ENCODE measurements at regions not wholly inside any gene's neighbourhood (a gene's known extent, or its start where the extent isn't known, plus 50 kb on each side); places are given as distances from the start of the nearest gene placed in this dataset.

- Histone ChIP-seq H3F3A (replicated peaks; ENCODE audit: insufficient read depth) (no peaks in the 10 kb centered on the region), H3K27me3 (ENCODE audit: insufficient read depth) (no peaks in the 10 kb centered on the region), H3K4me2 (no peak overlapping the region), H3K79me2 (ENCODE audit: insufficient read depth) (no peaks in the 10 kb centered on the region), H3K4me1 (ENCODE audit: control insufficient read depth in 1 of 2, insufficient read depth in 2 of 2, low read depth in 1 of 2, low read length in 1 of 2) (no peaks in the 10 kb centered on the region), H2AFZ (ENCODE audit: low read depth) (no peak overlapping the region), H3K9me3 (no peaks in the 10 kb centered on the region), H3K4me3 (ENCODE audit: low read depth in 2 of 2, low read length in 1 of 2) (no peak overlapping the region), H3K36me3 (replicated peaks in 1 of 2; ENCODE audit: control insufficient read depth in 1 of 2, insufficient read depth in 2 of 2, low read length in 1 of 2) (no peaks in the 10 kb centered on the region), H3K9ac (no peak overlapping the region), H3K27ac (ENCODE audit: low read depth in 2 of 2, low read length in 1 of 2) (no peak overlapping the region), H3K9me2 (no peaks in the 10 kb centered on the region), H4K20me1 (ENCODE audit: insufficient read depth) (no peaks in the 10 kb centered on the region)
- ChIA-PET POLR2A (no interaction called here), CTCF (interaction anchor here (4.6 kb wide), 1 partner anchor 517 kb away, joined by 22 read pairs; no protein-coding TSS in a partner anchor)
- 23% methylated on average over 4 of the region's 4 CpGs for WGBS (ENCODE audit: low lambda C conversion rate)
- TF ChIP-seq TAF1 (IDR thresholded peaks at IDR 0.05; ENCODE audit: borderline replicate concordance, low read depth, low read length), result no peak
- TF ChIP-seq TCF12 (IDR thresholded peaks at IDR 0.05), result no peak
- no peak for TF ChIP-seq CTCF (IDR thresholded peaks at IDR 0.05)
- TF ChIP-seq GATA2 (CRISPR knock-in tag; IDR thresholded peaks at IDR 0.05), result no peak
- no peak for TF ChIP-seq USF1 (IDR thresholded peaks at IDR 0.05; ENCODE audit: borderline replicate concordance, low read depth)
- no peak for TF ChIP-seq SIN3A (IDR thresholded peaks at IDR 0.05; ENCODE audit: borderline replicate concordance, low read depth, low read length)
- TF ChIP-seq RFX5 (IDR thresholded peaks at IDR 0.05; ENCODE audit: low read length), result no peak
- no peak for TF ChIP-seq REST (IDR thresholded peaks at IDR 0.05; ENCODE audit: low read depth, low read length)
- no peak for TF ChIP-seq JUND (IDR thresholded peaks at IDR 0.05)
- no peak for TF ChIP-seq USF2 (IDR thresholded peaks at IDR 0.05; ENCODE audit: borderline replicate concordance, low read depth, low read length)
- TF ChIP-seq GABPA (IDR thresholded peaks at IDR 0.05; ENCODE audit: low read depth), result no peak
- no peak for TF ChIP-seq CHD2 (IDR thresholded peaks at IDR 0.05; ENCODE audit: low read length, partially characterized antibody)
- TF ChIP-seq FOSL2 (IDR thresholded peaks at IDR 0.05; ENCODE audit: borderline replicate concordance, low read depth), result no peak
- no peak for TF ChIP-seq NRF1 (IDR thresholded peaks at IDR 0.05; ENCODE audit: low read depth, low read length)
- no peak for TF ChIP-seq ELF1 (IDR thresholded peaks at IDR 0.05)
- no peak for TF ChIP-seq MXI1 (IDR thresholded peaks at IDR 0.05; ENCODE audit: low read depth, low read length)
- TF ChIP-seq FOXM1 (IDR thresholded peaks at IDR 0.05; ENCODE audit: low read depth), result no peak
- TF ChIP-seq EP300 (IDR thresholded peaks at IDR 0.05; ENCODE audit: borderline replicate concordance in 1 of 2, low read depth in 1 of 2, low read length in 1 of 2), result no peak
- DNase-seq, result no peak
Observed at GRCh38 chr9:90114641-90115425, 510.0 kb downstream of the GADD45G start.

Data from SK-N-SH (cell line).